Lung (tissue), 11 donors: ENCODE measurements at regions not wholly inside any gene's neighbourhood (a gene's known extent, or its start where the extent isn't known, plus 50 kb on each side); places are given as distances from the start of the nearest gene placed in this dataset.

Experiments used
- ATAC-seq: fragments of 200-7000 bp; cut with Tn5 transposase; one replicate; pipeline ENCODE4 v1.9.1; 2020; ENCODE audit warnings: moderate number of reproducible peaks; ENCODE audit not compliant: insufficient read depth, low FRiP score
- DNase-seq, 3 donors: peaks; one replicate each; pipeline ENCODE4 v3.0.0-alpha.2; 2013 to 2017
- H3K27ac ChIP-seq, 2 donors: one replicate each; pipeline ENCODE4 v1.5.1; 2013; ENCODE audit warnings: mild to moderate bottlenecking in 2 of 2, moderate library complexity in 2 of 2, control low read depth in 1 of 2, inconsistent platforms in 1 of 2, low read depth in 1 of 2, low read length in 1 of 2
- H3K27me3 ChIP-seq, 3 donors: one replicate each; pipeline ENCODE4 v1.5.1; 2013; ENCODE audit warnings: low read length in 2 of 3; ENCODE audit not compliant: control insufficient read depth in 3 of 3, insufficient read depth in 3 of 3
- H3K36me3 ChIP-seq, 4 donors: one replicate each; pipeline ENCODE4 v1.5.1; 2013; ENCODE audit warnings: low read length in 4 of 4, mild to moderate bottlenecking in 1 of 4, moderate library complexity in 1 of 4; ENCODE audit not compliant: control insufficient read depth in 4 of 4, insufficient read depth in 4 of 4
- H3K4me1 ChIP-seq, 5 donors: one replicate each; pipeline ENCODE4 v1.5.1; 2013; ENCODE audit warnings: low read length in 5 of 5, mild to moderate bottlenecking in 2 of 5, moderate library complexity in 1 of 5; ENCODE audit not compliant: control insufficient read depth in 5 of 5, insufficient read depth in 5 of 5
- H3K4me3 ChIP-seq: one replicate; pipeline ENCODE4 v1.5.1; 2013; ENCODE audit warnings: mild to moderate bottlenecking, control low read depth, moderate library complexity
- H3K9ac ChIP-seq, 2 donors: one replicate each; pipeline ENCODE4 v1.5.1; 2013; ENCODE audit warnings: low read length in 2 of 2, control low read depth in 1 of 2; ENCODE audit not compliant: insufficient read depth in 1 of 2
- H3K9me3 ChIP-seq, 4 donors: one replicate each; pipeline ENCODE4 v1.5.1; 2013; ENCODE audit warnings: low read length in 3 of 4, mild to moderate bottlenecking in 1 of 4, moderate library complexity in 1 of 4; ENCODE audit not compliant: control insufficient read depth in 4 of 4, insufficient read depth in 3 of 4
- CTCF ChIP-seq: IDR thresholded peaks from 2 replicates; pipeline ENCODE4 v1.5.1; 2012; ENCODE audit warnings: mild to moderate bottlenecking; ENCODE audit errors: control extremely low read depth, extremely low read depth
- WGBS, 2 donors: extraction: QIAGEN DNeasy Blood & Tissue Kit; methylation state at CpG; one replicate each; pipeline ENCODE4 v1.1.7; 2013; 5-methylcytosine and 5-hydroxymethylcytosine counted together
- donor health status: control.
- donor health status: control.
- donor health status: Bipolar disorder and iron deficiency.
- donor health status: healthy.
- donor health status: DM: yes; HTN: yes; CAD: no.

GRCh38 chr18:75874401-75875089 is 447.0 kb upstream of the SMIM21 start:
- WGBS, 2 donors = 64 to 76% methylated on average over 11 of the region's 11 CpGs
- Histone ChIP-seq H3K9ac (no peak overlapping the region), H3K27ac (no peak overlapping the region), H3K4me3 (no peak overlapping the region), H3K27me3 (no peaks in the 10 kb centered on the region), H3K9me3 (peaks cover 0 to 5% (median 3%) of the 10 kb centered on the region in 4 donors), H3K4me1 (peaks cover 0 to 43% (median 7%) of the 10 kb centered on the region in 5 donors), H3K36me3 (no peaks in the 10 kb centered on the region)
- DNase-seq (peak; percentile 23 to 79 (median 79)), ATAC-seq (no peak)
- TF ChIP-seq CTCF = no peak

- H3K4me1 ChIP-seq = peaks cover 0 to 43% (median 7%) of the 10 kb centered on the region in 5 donors
- no peaks in the 10 kb centered on the region for H3K27me3 ChIP-seq
- ATAC-seq = no peak
- H3K27ac ChIP-seq = no peak overlapping the region
- no peak for TF ChIP-seq CTCF
- peaks cover 0 to 2% (median 0%) of the 10 kb centered on the region in 4 donors for H3K9me3 ChIP-seq
- no peak overlapping the region for H3K4me3 ChIP-seq
- DNase-seq = peak; percentile 73 to 96 (median 93)
- WGBS, 2 donors = 76 to 77% methylated on average over 3 of the region's 3 CpGs
- no peaks in the 10 kb centered on the region for H3K36me3 ChIP-seq
- no peak overlapping the region for H3K9ac ChIP-seq
Observed at GRCh38 chr18:75871596-75871995, 444.1 kb upstream of the SMIM21 start.

- Histone ChIP-seq H3K9ac (no peak overlapping the region), H3K4me3 (no peak overlapping the region), H3K27me3 (peaks cover 0 to 6% (median 0%) of the 10 kb centered on the region in 3 donors), H3K36me3 (no peaks in the 10 kb centered on the region), H3K27ac (no peak overlapping the region), H3K9me3 (no peaks in the 10 kb centered on the region), H3K4me1 (peaks cover 0 to 30% (median under 1%) of the 10 kb centered on the region in 5 donors)
- ATAC-seq = no peak
- no peak for DNase-seq
- TF ChIP-seq CTCF = no peak
- WGBS, 2 donors = 40 to 49% methylated on average over 1 of the region's 1 CpG
Observed at GRCh38 chr18:75869162-75869561, 441.7 kb upstream of the SMIM21 start.
